Esophagus squamous epithelium (tissue), 4 donors: ENCODE measurements at regions not wholly inside any gene's neighbourhood (a gene's known extent, or its start where the extent isn't known, plus 50 kb on each side); places are given as distances from the start of the nearest gene placed in this dataset.

Experiments used
- POLR2A ChIP-seq, 4 donors: fragments of 450-650 bp; IDR thresholded peaks; one replicate each; pipeline ENCODE4 v1.6.1; 2017; ENCODE audit warnings: antibody characterized with exemption in 4 of 4, mild to moderate bottlenecking in 4 of 4, moderate library complexity in 3 of 4
- TF ChIP-seq, protein P1 (sequence below), 6 experiments: fragments of 450-650 bp in 4 of 6; fragments of 200-600 bp in 2 of 6; sonication (generic) in 2 of 6; IDR thresholded peaks; one replicate each; pipeline ENCODE4 v1.5.1; 2016 to 2019; ENCODE audit warnings: antibody characterized with exemption in 6 of 6, mild to moderate bottlenecking in 4 of 6, moderate library complexity in 4 of 6

DNA sequence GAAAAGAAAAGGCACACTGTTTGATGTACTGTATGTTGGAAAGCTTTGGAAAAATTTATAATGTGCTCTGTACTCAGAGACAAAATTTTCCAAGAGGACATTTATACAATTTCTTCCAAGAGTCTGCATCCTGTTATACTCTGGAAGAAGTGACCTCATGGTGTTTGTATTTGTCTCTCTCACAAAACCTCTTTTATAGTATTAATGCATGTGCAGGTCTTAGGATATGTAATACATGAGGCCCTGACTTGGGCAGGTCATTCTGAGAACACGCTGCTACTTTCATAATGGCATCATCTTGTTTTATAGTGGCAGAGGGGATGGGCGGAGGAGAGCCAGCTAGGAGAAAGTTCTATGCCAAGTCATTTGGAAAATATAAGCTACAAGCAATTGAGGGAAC, 72.0 kb upstream of the P3H2 start:
- TF ChIP-seq, protein P1, sequence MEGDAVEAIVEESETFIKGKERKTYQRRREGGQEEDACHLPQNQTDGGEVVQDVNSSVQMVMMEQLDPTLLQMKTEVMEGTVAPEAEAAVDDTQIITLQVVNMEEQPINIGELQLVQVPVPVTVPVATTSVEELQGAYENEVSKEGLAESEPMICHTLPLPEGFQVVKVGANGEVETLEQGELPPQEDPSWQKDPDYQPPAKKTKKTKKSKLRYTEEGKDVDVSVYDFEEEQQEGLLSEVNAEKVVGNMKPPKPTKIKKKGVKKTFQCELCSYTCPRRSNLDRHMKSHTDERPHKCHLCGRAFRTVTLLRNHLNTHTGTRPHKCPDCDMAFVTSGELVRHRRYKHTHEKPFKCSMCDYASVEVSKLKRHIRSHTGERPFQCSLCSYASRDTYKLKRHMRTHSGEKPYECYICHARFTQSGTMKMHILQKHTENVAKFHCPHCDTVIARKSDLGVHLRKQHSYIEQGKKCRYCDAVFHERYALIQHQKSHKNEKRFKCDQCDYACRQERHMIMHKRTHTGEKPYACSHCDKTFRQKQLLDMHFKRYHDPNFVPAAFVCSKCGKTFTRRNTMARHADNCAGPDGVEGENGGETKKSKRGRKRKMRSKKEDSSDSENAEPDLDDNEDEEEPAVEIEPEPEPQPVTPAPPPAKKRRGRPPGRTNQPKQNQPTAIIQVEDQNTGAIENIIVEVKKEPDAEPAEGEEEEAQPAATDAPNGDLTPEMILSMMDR (IDR thresholded peaks at IDR 0.05), result no peak
- no peak for TF ChIP-seq POLR2A (IDR thresholded peaks at IDR 0.05)
